GM21367 (cell line): ENCODE measurements at regions not wholly inside any gene's neighbourhood (a gene's known extent, or its start where the extent isn't known, plus 50 kb on each side); places are given as distances from the start of the nearest gene placed in this dataset.
"Not testable (repeated sequence)": the region's sequence is repeated elsewhere in the genome, so short reads cannot be mapped to it uniquely, and the experiment has no call there.

Experiments
- ATAC-seq: cut with Tn5 transposase; IDR thresholded peaks from one replicate; pipeline ENCODE4 v1.9.1; 2021; ENCODE audit not compliant: unreplicated experiment

GRCh38 chr19:30066781-30067759, 125.0 kb downstream of the URI1 start:
- ATAC-seq = no peak

- ATAC-seq = not testable (repeated sequence)
Observed at GRCh38 chr19:30067956-30068506, 126.0 kb downstream of the URI1 start.

- ATAC-seq = no peak
Observed at GRCh38 chr19:30068528-30069395, 126.7 kb downstream of the URI1 start.

- no peak for ATAC-seq
Observed at GRCh38 chr19:30069535-30070197, 127.6 kb downstream of the URI1 start.

- ATAC-seq = no peak
Observed at GRCh38 chr19:30070198-30070967, 128.3 kb downstream of the URI1 start.

GRCh38 chr19:30070968-30071632, 129.1 kb downstream of the URI1 start:
- ATAC-seq = no peak

GRCh38 chr19:30071871-30072270, 129.8 kb downstream of the URI1 start:
- ATAC-seq = no peak

- no peak for ATAC-seq
Observed at GRCh38 chr19:30073152-30074000, 131.3 kb downstream of the URI1 start.

GRCh38 chr19:30074096-30074495, 132.1 kb downstream of the URI1 start:
- no peak for ATAC-seq

GRCh38 chr19:30074741-30075715, 133.0 kb downstream of the URI1 start:
- no peak for ATAC-seq

GRCh38 chr19:30076101-30076551, 134.1 kb downstream of the URI1 start:
- ATAC-seq = no peak

GRCh38 chr19:30076751-30077670, 135.0 kb downstream of the URI1 start:
- ATAC-seq = no peak

GRCh38 chr19:30077851-30078355, 135.9 kb downstream of the URI1 start:
- no peak for ATAC-seq

GRCh38 chr19:30078381-30078910, 136.4 kb downstream of the URI1 start:
- ATAC-seq = no peak

GRCh38 chr19:30079200-30079599, 137.2 kb downstream of the URI1 start:
- no peak for ATAC-seq

GRCh38 chr19:30082168-30082567, 140.1 kb downstream of the URI1 start:
- ATAC-seq = no peak
